ENCODE measurements at regions not wholly inside any gene's neighbourhood (a gene's known extent, or its start where the extent isn't known, plus 50 kb on each side); places are given as distances from the start of the nearest gene placed in this dataset.

GRCh38 chr14:35988550-35988949 lies 162.4 kb downstream of the BRMS1L start:
- no peak for TF ChIP-seq CTCF (conservative IDR thresholded peaks at IDR 0.05 in 1 of 2, IDR thresholded peaks at IDR 0.05 in 1 of 2; ENCODE audit: low read depth in 1 of 2, low read length in 2 of 2)
- TF ChIP-seq EZH2 (IDR thresholded peaks at IDR 0.05; ENCODE audit: low read length, missing control alignments), result no peak

Measured in fibroblast of lung (primary cell).